ENCODE measurements at regions not wholly inside any gene's neighbourhood (a gene's known extent, or its start where the extent isn't known, plus 50 kb on each side); places are given as distances from the start of the nearest gene placed in this dataset.

DNA sequence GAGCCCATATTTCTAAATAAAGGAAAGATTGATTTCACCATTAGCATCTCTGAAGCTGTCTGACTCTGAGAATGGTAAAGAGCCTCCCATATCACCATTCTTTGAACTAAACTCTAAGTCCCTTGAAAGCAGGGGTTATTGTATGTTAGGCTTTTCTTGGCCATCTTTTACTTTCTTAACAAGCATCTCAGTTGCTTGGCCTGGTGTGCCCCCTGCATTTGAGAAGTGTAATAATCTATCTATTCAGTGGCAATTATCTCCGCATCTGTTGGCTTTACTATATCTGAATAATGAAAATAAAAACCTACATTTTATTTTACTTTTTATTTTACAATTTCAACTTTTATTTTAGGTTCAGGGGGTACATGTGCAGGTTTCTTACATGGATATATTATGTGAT, 128.3 kb upstream of the ARMCX2 start:
- no peaks in the 10 kb centered on the region for H3K4me1 ChIP-seq (ENCODE audit: control insufficient read depth, insufficient read depth, low read length)
- H3K4me3 ChIP-seq (ENCODE audit: low read depth, low read length), result no peak overlapping the region
- POLR2A ChIA-PET, result no interaction called here
- H3K9me3 ChIP-seq (ENCODE audit: control insufficient read depth, insufficient read depth, low read depth, low read length), result no peaks in the 10 kb centered on the region
- H3K27ac ChIP-seq (ENCODE audit: extremely low read depth, low read depth, low read length), result no peak overlapping the region
- no peaks in the 10 kb centered on the region for H3K36me3 ChIP-seq (ENCODE audit: control insufficient read depth in 2 of 2, insufficient read depth in 1 of 2, low read length in 2 of 2)
- no peak for TF ChIP-seq ZNF629 (tag by site-specific recombination; IDR thresholded peaks at IDR 0.05)
- TF ChIP-seq ZNF292 (tag by site-specific recombination; IDR thresholded peaks at IDR 0.05; ENCODE audit: borderline replicate concordance, low read depth), result no peak
- no peak for TF ChIP-seq ZNF514 (tag by site-specific recombination; IDR thresholded peaks at IDR 0.05)
- no peak for TF ChIP-seq GLIS1 (tag by site-specific recombination; IDR thresholded peaks at IDR 0.05)
- no peak for TF ChIP-seq SALL2 (tag by site-specific recombination; IDR thresholded peaks at IDR 0.05; ENCODE audit: borderline replicate concordance)
- TF ChIP-seq, protein P1, sequence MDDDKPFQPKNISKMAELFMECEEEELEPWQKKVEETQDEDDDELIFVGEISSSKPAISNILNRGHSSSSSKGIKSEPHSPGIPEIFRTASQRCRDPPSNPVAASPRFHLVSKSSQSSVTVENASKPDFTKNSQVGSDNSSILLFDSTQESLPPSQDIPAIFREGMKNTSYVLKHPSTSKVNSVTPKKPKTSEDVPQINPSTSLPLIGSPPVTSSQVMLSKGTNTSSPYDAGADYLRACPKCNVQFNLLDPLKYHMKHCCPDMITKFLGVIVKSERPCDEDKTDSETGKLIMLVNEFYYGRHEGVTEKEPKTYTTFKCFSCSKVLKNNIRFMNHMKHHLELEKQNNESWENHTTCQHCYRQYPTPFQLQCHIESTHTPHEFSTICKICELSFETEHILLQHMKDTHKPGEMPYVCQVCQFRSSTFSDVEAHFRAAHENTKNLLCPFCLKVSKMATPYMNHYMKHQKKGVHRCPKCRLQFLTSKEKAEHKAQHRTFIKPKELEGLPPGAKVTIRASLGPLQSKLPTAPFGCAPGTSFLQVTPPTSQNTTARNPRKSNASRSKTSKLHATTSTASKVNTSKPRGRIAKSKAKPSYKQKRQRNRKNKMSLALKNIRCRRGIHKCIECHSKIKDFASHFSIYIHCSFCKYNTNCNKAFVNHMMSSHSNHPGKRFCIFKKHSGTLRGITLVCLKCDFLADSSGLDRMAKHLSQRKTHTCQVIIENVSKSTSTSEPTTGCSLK (tag by site-specific recombination; IDR thresholded peaks at IDR 0.05), result no peak
- TF ChIP-seq, protein P2, sequence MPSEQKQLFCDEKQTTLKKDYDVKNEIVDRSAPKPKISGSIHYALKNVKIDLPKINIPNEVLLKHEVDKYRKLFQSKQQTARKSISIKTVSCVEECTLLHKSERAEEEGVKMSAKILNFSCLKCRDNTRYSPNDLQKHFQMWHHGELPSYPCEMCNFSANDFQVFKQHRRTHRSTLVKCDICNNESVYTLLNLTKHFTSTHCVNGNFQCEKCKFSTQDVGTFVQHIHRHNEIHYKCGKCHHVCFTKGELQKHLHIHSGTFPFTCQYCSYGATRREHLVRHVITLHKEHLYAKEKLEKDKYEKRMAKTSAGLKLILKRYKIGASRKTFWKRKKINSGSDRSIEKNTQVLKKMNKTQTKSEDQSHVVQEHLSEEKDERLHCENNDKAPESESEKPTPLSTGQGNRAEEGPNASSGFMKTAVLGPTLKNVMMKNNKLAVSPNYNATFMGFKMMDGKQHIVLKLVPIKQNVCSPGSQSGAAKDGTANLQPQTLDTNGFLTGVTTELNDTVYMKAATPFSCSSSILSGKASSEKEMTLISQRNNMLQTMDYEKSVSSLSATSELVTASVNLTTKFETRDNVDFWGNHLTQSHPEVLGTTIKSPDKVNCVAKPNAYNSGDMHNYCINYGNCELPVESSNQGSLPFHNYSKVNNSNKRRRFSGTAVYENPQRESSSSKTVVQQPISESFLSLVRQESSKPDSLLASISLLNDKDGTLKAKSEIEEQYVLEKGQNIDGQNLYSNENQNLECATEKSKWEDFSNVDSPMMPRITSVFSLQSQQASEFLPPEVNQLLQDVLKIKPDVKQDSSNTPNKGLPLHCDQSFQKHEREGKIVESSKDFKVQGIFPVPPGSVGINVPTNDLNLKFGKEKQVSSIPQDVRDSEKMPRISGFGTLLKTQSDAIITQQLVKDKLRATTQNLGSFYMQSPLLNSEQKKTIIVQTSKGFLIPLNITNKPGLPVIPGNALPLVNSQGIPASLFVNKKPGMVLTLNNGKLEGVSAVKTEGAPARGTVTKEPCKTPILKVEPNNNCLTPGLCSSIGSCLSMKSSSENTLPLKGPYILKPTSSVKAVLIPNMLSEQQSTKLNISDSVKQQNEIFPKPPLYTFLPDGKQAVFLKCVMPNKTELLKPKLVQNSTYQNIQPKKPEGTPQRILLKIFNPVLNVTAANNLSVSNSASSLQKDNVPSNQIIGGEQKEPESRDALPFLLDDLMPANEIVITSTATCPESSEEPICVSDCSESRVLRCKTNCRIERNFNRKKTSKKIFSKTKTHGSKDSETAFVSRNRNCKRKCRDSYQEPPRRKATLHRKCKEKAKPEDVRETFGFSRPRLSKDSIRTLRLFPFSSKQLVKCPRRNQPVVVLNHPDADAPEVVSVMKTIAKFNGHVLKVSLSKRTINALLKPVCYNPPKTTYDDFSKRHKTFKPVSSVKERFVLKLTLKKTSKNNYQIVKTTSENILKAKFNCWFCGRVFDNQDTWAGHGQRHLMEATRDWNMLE (tag by site-specific recombination; conservative IDR thresholded peaks at IDR 0.05; ENCODE audit: low read depth), result no peak
- TF ChIP-seq SP3 (tag by site-specific recombination; IDR thresholded peaks at IDR 0.05), result no peak
- TF ChIP-seq ZNF112 (tag by site-specific recombination; IDR thresholded peaks at IDR 0.05), result no peak
- no peak for TF ChIP-seq ZFP3 (tag by site-specific recombination; IDR thresholded peaks at IDR 0.05; ENCODE audit: low read depth)
- TF ChIP-seq ZNF677 (tag by site-specific recombination; IDR thresholded peaks at IDR 0.05), result no peak
- no peak for TF ChIP-seq ZEB2 (tag by site-specific recombination; IDR thresholded peaks at IDR 0.05)
- TF ChIP-seq ZNF776 (tag by site-specific recombination; IDR thresholded peaks at IDR 0.05; ENCODE audit: borderline replicate concordance), result no peak
- TF ChIP-seq, protein P3, sequence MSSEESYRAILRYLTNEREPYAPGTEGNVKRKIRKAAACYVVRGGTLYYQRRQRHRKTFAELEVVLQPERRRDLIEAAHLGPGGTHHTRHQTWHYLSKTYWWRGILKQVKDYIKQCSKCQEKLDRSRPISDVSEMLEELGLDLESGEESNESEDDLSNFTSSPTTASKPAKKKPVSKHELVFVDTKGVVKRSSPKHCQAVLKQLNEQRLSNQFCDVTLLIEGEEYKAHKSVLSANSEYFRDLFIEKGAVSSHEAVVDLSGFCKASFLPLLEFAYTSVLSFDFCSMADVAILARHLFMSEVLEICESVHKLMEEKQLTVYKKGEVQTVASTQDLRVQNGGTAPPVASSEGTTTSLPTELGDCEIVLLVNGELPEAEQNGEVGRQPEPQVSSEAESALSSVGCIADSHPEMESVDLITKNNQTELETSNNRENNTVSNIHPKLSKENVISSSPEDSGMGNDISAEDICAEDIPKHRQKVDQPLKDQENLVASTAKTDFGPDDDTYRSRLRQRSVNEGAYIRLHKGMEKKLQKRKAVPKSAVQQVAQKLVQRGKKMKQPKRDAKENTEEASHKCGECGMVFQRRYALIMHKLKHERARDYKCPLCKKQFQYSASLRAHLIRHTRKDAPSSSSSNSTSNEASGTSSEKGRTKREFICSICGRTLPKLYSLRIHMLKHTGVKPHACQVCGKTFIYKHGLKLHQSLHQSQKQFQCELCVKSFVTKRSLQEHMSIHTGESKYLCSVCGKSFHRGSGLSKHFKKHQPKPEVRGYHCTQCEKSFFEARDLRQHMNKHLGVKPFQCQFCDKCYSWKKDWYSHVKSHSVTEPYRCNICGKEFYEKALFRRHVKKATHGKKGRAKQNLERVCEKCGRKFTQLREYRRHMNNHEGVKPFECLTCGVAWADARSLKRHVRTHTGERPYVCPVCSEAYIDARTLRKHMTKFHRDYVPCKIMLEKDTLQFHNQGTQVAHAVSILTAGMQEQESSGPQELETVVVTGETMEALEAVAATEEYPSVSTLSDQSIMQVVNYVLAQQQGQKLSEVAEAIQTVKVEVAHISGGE (tag by site-specific recombination; conservative IDR thresholded peaks at IDR 0.05; ENCODE audit: low read depth), result no peak
- TF ChIP-seq ZNF707 (tag by site-specific recombination; IDR thresholded peaks at IDR 0.05), result no peak
- no peak for TF ChIP-seq ZNF558 (tag by site-specific recombination; IDR thresholded peaks at IDR 0.05)
- no peak for TF ChIP-seq ZNF214 (tag by site-specific recombination; IDR thresholded peaks at IDR 0.05; ENCODE audit: borderline replicate concordance)
- CTCF ChIA-PET, result no interaction called here
